RPMI8226 (cell line): ENCODE measurements at regions not wholly inside any gene's neighbourhood (a gene's known extent, or its start where the extent isn't known, plus 50 kb on each side); places are given as distances from the start of the nearest gene placed in this dataset.
"Not testable (repeated sequence)": the region's sequence is repeated elsewhere in the genome, so short reads cannot be mapped to it uniquely, and the experiment has no call there.

ENCODE experiments used
- DNase-seq: peaks from one replicate; pipeline ENCODE4 v3.0.0-alpha.2; 2015

DNA sequence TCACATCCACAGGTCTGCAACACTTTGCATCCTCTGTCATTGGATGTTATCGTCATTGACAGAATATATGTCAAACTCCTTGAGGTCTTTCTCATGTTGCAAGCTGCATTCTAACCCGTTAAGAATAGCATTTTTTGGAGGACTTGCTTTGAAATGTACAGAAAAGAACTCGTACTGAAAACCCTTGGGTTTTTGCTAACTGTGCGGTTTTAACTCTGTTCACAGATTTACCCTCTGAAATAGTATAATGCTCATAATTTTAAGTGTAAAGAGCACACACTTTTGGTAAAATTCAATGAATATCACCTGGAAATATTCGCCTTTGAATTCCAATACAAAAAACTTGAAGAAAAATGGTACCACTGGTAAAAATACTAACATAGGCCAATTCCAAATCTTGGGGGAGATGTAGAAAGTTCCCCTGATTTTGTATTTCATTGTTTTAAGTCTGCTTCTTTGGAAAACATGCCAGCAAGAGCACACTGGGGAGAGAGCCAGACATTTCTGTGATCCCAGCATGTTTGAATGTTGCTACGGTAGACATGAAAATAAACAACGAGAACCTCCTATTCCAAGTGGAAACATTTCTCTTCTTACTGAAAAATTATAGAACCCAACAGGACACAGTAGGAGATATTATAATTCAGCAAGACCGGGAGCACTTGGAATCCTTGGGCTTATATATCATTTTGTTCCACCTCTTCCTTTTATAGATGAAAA, 446.0 kb downstream of the AEBP2 start:
- DNase-seq, result no peak

GRCh38 chr12:19886065-19886464, 446.8 kb downstream of the AEBP2 start:
- DNase-seq, result no peak

GRCh38 chr12:19886639-19887064, 447.4 kb downstream of the AEBP2 start:
- no peak for DNase-seq

DNA sequence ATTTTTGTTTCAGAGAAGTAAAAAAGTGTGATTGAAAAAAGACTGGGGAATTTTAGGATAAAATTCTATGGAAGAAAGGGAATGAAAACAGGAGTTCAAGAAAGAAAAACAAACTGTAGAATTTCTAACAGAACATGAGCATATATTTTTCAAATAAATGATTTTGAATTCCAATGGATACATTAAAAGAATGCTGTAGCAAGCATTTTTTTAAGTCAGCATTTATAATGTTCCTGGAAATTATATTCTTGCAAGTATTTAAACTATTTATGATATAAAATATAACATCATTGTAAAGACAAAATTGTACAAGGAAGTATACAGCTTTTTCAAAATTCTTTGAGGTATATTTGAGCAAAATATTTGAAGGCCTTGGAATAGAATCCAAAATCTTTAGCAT, 450.7 kb downstream of the AEBP2 start:
- DNase-seq, result no peak

- no peak for DNase-seq
These were observed 452.8 kb downstream of the AEBP2 start for GRCh38 chr12:19891936-19892591.

- no peak for DNase-seq
These were observed 454.2 kb downstream of the AEBP2 start for GRCh38 chr12:19893514-19893913.

DNA sequence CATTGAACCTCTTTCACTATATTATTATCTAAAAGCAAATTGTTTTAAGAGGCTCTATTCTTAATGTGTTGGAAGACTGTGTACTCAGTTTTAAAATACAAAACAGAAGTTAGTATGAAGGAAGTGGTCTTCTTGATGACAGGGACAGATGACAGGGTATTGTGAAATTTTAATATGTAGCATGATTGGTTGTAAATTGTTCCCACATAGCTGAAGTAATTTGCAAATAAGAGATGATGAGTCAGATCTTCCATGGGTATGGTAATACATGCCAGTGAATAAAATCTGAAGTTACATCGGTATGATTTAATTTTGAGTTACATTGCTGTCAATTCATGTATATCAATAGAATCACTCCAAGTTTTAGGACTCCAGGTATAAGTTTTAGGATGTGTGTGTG, 454.8 kb downstream of the AEBP2 start:
- no peak for DNase-seq

DNA sequence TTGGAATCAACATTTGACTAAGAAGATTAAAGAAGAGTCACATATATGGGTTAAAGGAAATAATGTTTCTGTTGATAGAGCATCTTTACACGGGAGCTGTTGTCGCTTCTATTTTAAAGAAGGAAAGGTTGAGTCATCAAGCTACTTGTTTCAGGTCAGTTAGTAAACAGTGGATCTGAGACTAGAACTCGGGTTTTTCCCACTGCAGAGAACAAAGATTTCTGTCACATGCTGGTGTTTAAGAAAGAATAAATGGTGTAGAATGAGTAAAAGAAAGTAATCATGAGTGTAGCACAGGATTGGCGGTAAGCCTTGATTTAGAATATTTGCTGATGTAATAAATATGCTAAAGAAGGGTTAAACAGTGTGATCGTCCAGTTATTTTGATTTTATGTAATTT, 455.5 kb downstream of the AEBP2 start:
- peak; percentile 4 for DNase-seq

GRCh38 chr12:19895246-19896020, 456.1 kb downstream of the AEBP2 start:
- DNase-seq, result no peak

DNA sequence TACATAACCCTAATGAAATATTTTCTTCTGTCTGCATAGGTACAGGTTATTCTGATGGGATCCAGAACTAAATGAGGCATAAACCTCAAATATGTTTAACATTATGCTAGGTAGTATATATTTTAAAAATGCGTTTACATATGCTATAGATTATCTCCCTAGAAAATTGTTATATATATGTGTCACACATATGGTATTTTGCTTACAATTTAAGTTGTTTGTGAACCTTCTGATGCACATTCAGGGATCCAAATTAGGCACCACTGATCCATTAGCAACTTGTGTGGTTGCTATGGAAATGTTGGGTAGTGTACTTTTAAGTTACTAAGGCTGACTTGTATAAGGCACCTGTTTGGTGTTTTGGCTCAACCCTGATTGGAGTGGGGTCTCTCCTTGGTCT, 456.7 kb downstream of the AEBP2 start:
- no peak for DNase-seq

- no peak for DNase-seq
These were observed 457.2 kb downstream of the AEBP2 start for GRCh38 chr12:19896534-19896933.

DNA sequence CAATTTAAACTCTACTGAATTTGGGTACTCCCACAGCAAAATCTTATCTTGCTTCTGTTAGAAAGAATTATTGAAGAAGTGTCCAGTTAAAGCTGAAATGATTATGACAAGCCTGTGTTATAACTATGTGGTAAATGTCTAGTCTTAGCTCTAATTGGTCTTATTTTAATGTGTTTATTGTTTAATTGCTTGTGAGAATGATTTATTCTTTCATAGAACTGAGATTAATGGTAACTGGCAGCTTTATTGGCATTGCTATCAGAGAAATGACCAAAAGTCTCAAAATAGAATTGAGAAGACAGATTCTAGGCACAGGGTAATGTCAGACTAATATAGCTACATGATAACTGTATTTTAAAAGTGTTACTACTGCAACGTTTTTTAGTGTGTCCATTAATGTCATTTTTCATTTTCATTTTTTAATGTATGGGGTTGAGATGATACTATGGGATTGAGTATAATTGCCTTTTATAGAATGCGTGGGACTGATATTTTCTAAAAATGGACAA, 458.7 kb downstream of the AEBP2 start:
- no peak for DNase-seq

DNA sequence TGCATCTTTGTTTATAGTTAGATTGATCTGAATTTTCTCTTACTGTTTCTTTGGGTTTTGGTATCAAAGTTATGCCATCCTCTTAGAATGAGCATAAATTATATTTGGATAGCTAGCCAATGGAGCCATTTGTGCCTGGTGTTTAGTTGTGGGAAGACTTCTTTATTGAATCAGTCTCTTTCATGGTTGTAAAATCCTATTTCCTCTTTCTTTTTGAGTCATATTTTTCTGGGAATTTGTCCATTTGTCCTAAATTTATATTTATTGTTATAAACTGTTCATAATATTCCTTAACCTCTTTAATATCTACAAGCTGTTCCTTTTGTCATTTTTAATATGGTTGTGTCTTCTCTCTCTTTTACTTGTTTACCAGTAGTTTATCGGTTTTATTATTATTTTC, 462.5 kb downstream of the AEBP2 start:
- DNase-seq, result no peak

DNA sequence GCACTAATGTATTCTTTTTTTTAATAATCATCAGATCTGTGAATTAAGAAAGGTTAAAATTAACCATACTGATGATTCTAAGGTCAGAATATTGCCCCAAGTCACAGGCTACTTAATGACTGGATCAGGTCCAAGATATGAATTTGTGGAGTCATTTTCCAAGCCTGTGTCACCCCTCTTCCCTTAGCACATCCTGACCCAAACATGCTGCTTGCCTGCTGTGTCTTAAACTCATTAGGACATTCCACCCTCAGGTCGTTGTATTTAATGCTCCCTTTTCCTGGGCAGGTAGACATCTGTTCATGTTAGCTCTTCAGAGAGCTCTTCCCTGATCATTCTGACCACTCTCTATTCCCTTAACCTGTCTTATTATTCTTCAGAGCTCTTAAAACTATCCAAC, 463.5 kb upstream of the PDE3A start:
- no peak for DNase-seq

DNA sequence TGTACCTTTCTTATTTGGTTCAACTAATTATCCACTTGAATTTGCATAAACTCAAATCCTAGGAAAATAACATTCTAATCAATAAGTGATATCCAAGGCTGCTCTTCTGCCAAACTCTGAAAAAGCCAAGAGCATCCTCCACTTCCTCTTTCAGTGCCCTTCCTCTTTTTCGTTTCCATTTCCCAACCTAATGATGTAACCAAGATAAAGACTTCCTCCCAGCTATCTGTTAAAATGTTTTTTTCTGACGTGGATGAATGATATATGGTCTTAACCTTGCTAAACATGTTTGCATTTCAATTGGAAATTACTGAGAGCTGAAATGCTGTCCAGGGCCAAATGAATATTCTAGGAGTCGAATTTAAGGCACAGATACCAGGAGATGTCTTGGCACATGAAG, 459.5 kb upstream of the PDE3A start:
- DNase-seq, result no peak

GRCh38 chr12:19909418-19909817, 458.9 kb upstream of the PDE3A start:
- no peak for DNase-seq

GRCh38 chr12:19910681-19911080, 457.7 kb upstream of the PDE3A start:
- DNase-seq, result no peak

- DNase-seq, result no peak
These were observed 455.3 kb upstream of the PDE3A start for GRCh38 chr12:19912991-19913390.

DNA sequence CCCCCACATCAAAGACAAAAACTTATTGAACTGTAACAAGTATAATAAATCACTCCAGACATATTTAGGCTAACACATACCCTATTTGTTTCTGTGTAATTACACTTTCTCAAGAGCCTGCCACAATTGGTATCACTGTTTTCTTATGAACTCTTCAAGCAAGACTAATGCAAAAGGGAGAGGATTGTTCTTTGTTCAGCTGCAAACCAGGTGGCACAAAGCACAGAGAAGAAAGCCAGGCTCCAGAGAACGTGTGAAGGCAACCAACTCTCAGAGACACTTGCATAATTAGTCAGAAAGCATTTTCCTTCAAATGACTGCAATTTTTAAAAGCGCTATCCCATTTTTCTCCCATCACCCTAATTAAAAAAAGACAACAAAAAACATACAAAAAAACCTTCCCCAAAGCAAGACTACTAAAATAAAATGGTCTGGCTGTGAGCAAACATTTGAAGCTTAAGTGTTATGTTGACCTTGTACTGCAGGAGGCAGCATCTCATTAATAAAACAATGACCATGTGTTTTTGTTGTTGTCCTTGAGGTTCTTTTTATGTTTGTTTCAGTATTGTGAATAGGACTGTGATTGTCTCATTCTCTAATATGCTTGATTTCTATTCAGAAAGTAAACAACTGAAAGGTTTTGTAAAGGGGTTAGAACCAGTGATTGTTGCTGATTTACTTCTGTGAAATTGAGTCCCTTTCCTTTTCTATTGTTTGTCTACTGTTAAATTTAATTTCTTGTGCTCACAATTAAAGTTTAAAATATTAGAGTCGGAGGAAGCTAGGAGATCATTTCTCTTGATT, 452.7 kb upstream of the PDE3A start:
- no peak for DNase-seq

DNA sequence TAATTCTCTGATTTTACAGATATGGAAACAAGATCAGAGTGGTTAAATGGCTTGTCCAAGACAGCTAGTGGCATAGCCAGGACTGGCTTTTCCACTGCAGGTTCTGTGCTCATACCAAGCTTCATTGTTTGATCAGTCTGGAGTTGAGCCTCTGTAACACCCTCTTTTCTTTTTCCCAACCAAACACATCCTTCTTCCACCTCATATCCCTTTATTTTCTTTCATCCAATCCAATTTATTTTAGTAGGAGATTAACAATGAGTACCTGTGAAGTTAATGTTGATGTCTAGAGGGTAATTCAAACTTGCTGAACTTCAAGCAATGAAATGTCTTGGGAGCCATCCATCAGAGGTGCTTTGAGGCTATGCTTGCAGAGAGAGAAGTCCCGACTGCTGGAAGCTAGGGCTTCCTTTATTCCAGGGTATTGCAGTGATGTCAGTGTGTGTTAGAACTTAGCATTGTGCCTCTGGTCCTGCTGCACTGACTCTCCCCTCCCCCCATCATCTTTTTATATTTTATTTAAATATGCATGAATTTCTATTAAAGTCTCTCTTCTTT, 452.1 kb upstream of the PDE3A start:
- DNase-seq, result no peak

- no peak for DNase-seq
These were observed 451.4 kb upstream of the PDE3A start for GRCh38 chr12:19916974-19917373.

DNA sequence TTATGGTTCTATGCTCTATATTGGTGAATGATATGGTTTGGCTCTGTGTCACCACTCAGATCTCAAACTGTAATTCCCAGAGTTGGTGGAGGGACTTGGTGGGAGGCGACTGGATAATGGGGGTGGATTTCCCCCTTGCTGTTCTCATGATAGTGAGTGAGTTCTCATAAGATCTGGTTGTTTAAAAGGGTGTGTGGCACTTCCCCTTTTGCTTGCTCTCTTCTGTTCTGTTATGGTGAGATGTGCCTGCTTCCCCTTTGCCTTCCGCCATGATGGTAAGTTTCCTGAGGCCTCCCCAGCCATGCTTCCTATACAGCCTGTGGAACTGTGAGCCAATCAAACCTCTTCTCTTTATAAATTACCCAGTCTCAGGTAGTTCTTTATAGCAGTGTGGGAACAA, 446.6 kb upstream of the PDE3A start:
- not testable (repeated sequence) for DNase-seq

DNA sequence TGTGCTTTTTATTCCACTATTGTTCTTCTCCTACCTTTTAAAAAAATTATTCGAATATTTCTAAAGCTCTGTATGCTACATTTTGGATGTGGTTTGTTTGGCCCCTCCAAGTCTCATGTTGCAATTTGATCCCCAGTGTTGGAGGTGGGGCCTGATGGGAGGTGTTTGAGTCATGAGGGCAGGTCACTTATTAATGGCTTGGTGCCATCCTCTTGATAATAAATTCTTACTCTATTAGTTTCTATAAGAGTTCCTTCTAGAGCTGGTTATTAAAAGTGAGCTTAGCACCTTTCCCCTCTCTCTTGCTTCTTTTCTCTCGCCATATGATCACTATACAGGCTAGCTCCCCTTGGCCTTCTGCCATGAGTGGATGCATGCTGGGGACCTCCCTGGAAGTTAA, 445.6 kb upstream of the PDE3A start:
- DNase-seq, result no peak
